ENCODE measurements at regions not wholly inside any gene's neighbourhood (a gene's known extent, or its start where the extent isn't known, plus 50 kb on each side); places are given as distances from the start of the nearest gene placed in this dataset.

DNA sequence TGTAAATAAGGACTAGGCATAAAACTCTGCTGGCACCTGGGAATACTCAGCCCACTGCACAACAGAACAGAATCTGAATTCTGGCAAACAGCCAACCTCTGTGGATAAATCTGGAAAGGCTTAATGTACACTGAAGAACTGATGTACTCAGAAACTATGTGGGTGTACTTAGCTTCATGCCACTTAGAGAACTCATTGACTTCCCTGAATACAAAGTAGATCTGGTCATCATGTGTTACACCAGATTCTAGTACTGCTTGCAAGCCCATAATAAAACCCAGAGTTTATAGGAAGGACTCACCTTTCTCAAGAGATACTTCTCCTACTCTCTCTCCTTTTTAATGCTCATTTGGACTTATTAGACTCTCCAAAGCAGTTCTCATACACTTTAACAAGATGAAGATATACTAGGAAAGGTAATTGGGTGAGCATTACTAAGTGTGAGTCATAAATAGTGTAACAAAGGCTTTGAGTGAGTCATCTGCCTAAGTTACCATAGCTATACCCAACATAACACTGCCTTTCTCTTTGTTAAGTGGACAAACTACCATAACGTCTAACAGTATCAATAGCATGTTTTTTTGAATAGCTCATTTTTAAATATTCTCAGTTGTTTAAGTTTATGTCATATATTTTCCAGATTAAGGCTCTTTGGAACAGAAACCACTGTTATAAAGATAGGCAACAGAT is 309.1 kb downstream of the MDFIC start:
- Histone ChIP-seq H3K36me3 (no peaks in the 10 kb centered on the region), H3K9me3 (replicated peaks) (no peaks in the 10 kb centered on the region), H3K4me3 (no peak overlapping the region), H3K27me3 (replicated peaks) (no peaks in the 10 kb centered on the region), H3K4me1 (replicated peaks) (peaks cover 15% of the 10 kb centered on the region), H3K27ac (peak overlapping the region; percentile 90)
- peak; percentile 47 to 91 for DNase-seq (ENCODE audit: low read depth in 1 of 2, low spot score in 2 of 2)

GRCh38 chr7:115229401-115230105 is 307.7 kb downstream of the MDFIC start:
- no peaks in the 10 kb centered on the region for H3K27me3 ChIP-seq (replicated peaks)
- H3K4me3 ChIP-seq: no peak overlapping the region
- H3K36me3 ChIP-seq: no peaks in the 10 kb centered on the region
- H3K4me1 ChIP-seq (replicated peaks): peaks cover 15% of the 10 kb centered on the region
- H3K27ac ChIP-seq: no peak overlapping the region
- H3K9me3 ChIP-seq (replicated peaks): no peaks in the 10 kb centered on the region
- DNase-seq (ENCODE audit: low read depth in 1 of 2, low spot score in 2 of 2): no peak

- Histone ChIP-seq H3K27ac (no peak overlapping the region), H3K36me3 (no peaks in the 10 kb centered on the region), H3K27me3 (replicated peaks) (no peaks in the 10 kb centered on the region), H3K4me3 (no peak overlapping the region), H3K9me3 (replicated peaks) (no peaks in the 10 kb centered on the region), H3K4me1 (replicated peaks) (peaks cover 21% of the 10 kb centered on the region)
- no peak for DNase-seq (ENCODE audit: low read depth in 1 of 2, low spot score in 2 of 2)
Measured at GRCh38 chr7:115227473-115228235, 305.8 kb downstream of the MDFIC start.

GRCh38 chr7:115226410-115226809 is 304.5 kb downstream of the MDFIC start:
- Histone ChIP-seq H3K4me1 (replicated peaks) (peaks cover 16% of the 10 kb centered on the region), H3K9me3 (replicated peaks) (no peaks in the 10 kb centered on the region), H3K27ac (no peak overlapping the region), H3K36me3 (no peaks in the 10 kb centered on the region), H3K27me3 (replicated peaks) (no peaks in the 10 kb centered on the region), H3K4me3 (no peak overlapping the region)
- DNase-seq (ENCODE audit: low read depth in 1 of 2, low spot score in 2 of 2): no peak

DNA sequence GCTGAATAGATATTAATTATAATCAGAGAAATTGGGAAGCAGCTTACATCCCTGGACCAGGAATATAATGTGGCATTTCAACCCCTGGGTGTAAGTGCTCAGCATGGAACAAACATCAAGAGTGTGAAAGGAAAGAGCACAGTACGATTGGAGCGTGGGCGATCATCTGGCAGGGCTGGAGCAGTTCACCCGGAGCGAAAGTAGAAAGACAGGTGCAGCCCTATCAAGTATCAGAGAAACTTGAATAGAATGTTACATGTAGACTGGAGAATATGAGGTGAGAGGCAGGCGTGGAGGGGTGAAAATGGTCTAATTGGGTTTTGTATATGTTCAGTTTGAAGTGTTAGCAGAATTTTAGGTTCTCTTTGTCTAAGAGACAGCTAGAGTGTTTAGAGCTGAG is 303.0 kb downstream of the MDFIC start:
- Histone ChIP-seq H3K4me3 (no peak overlapping the region), H3K27ac (no peak overlapping the region), H3K4me1 (replicated peaks) (peaks cover 6% of the 10 kb centered on the region), H3K9me3 (replicated peaks) (no peaks in the 10 kb centered on the region), H3K36me3 (no peaks in the 10 kb centered on the region), H3K27me3 (replicated peaks) (no peaks in the 10 kb centered on the region)
- DNase-seq (ENCODE audit: low read depth in 1 of 2, low spot score in 2 of 2): no peak

- Histone ChIP-seq H3K4me1 (replicated peaks) (peaks cover 6% of the 10 kb centered on the region), H3K27me3 (replicated peaks) (no peaks in the 10 kb centered on the region), H3K4me3 (no peak overlapping the region), H3K27ac (no peak overlapping the region), H3K36me3 (no peaks in the 10 kb centered on the region), H3K9me3 (replicated peaks) (no peaks in the 10 kb centered on the region)
- DNase-seq (ENCODE audit: low read depth in 1 of 2, low spot score in 2 of 2): no peak
Measured at GRCh38 chr7:115223959-115224358, 302.1 kb downstream of the MDFIC start.

DNA sequence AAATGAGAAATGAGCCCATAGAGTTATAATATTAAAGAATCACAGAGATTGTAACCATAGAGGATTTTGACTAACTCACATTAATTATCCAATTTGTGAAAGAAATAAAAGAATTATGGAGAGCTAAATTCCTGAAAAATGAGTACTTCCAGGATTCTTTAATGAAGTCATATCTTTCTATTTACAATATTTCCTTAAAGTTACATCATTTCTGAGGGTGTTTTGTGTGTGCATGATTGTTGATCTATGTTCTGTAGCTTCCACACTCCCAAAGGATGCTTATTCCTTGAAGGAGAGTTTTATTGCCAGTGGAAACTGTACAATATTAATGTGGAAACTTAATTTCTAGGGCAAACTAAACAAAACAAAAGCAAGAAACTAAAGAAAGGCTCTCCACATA is 299.6 kb downstream of the MDFIC start:
- Histone ChIP-seq H3K4me3 (no peak overlapping the region), H3K27ac (no peak overlapping the region), H3K9me3 (replicated peaks) (no peaks in the 10 kb centered on the region), H3K4me1 (replicated peaks) (peaks cover 11% of the 10 kb centered on the region), H3K36me3 (no peaks in the 10 kb centered on the region), H3K27me3 (replicated peaks) (no peaks in the 10 kb centered on the region)
- no peak for DNase-seq (ENCODE audit: low read depth in 1 of 2, low spot score in 2 of 2)

DNA sequence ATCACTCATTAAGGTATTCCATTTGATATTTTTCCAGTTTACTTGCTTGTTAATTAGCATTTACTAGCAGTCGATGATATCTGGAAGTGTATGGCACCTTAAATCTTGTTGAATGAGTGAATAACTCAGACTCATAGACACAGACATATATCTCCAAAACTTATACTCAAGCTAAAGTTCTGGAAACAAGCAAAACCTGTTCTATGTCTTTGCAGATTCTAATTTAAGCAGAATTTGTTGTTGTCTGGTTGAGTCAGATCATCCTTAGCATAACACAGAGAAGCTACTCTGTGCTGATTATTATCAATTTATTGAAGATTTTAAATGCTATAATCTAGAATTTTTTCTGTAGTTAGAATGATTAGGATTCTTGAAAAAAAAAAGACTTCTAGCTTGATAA is 296.2 kb downstream of the MDFIC start:
- DNase-seq (ENCODE audit: low read depth in 1 of 2, low spot score in 2 of 2): no peak
- no peaks in the 10 kb centered on the region for H3K27me3 ChIP-seq (replicated peaks)

GRCh38 chr7:115217373-115217772 is 295.5 kb downstream of the MDFIC start:
- Histone ChIP-seq H3K36me3 (no peaks in the 10 kb centered on the region), H3K27me3 (replicated peaks) (no peaks in the 10 kb centered on the region)
- DNase-seq (ENCODE audit: low read depth in 1 of 2, low spot score in 2 of 2): no peak

More for the DNA sequence above, 296.2 kb downstream of the MDFIC start:
- no peaks in the 10 kb centered on the region for H3K9me3 ChIP-seq (replicated peaks)
- peaks cover 6% of the 10 kb centered on the region; the same call in 1 of the 2 replicates for H3K4me1 ChIP-seq (replicated peaks)
- H3K4me3 ChIP-seq: no peak overlapping the region
- no peaks in the 10 kb centered on the region for H3K36me3 ChIP-seq
- H3K27ac ChIP-seq: no peak overlapping the region

DNA sequence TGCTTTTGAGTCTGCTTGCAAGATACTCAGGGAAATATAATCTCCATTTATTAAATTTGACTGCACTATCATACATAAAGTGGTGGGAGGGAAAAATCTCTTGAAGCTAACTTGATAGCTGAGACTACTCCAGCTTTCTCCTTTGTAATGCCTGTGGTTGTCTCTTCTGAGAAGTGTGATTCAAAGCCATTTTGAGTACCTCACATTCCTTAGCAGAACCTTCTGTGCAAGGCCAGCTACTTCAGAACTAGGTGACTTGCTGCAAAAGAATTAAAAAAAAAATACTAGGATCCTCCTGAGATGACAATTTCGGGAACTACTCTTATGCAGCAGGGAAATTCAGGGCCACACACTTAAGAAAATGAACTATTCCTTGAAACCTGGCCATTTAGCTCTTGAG is 294.8 kb downstream of the MDFIC start:
- H3K27ac ChIP-seq: no peak overlapping the region

More at GRCh38 chr7:115217373-115217772, 295.5 kb downstream of the MDFIC start:
- H3K4me3 ChIP-seq: no peak overlapping the region
- H3K9me3 ChIP-seq (replicated peaks): no peaks in the 10 kb centered on the region
- H3K4me1 ChIP-seq (replicated peaks): 0 out of 2 replicates have a peak, but pooled peaks cover 6% of the 10 kb centered on the region
- H3K27ac ChIP-seq: no peak overlapping the region

DNA sequence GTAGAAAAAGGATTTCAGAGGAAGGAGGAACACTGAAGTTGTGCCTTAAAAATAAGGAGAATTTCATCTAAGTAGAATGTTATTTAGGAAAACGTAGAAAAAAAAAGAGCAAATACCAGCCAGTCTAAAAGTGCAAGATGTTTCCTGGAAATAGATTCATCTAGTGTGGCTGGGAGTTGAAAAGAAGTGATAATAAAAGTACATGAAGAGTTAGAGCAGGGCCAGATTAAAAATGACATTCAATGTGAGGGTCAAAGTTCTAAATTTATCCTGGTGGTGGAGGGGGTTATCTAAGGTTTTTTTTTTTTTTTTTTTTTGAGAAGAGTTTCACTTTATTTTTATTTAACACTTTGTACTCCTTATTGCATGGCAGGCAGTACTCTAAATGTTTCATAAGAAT is 289.3 kb downstream of the MDFIC start:
- H3K9me3 ChIP-seq (replicated peaks): 0 out of 2 replicates have a peak, but pooled peaks cover 3% of the 10 kb centered on the region
- no peak overlapping the region for H3K4me3 ChIP-seq
- H3K27me3 ChIP-seq (replicated peaks): no peaks in the 10 kb centered on the region
- DNase-seq (ENCODE audit: low read depth in 1 of 2, low spot score in 2 of 2): no peak
- no peaks in the 10 kb centered on the region for H3K4me1 ChIP-seq (replicated peaks)
- no peak overlapping the region for H3K27ac ChIP-seq
- no peaks in the 10 kb centered on the region for H3K36me3 ChIP-seq

More for the DNA sequence above, 294.8 kb downstream of the MDFIC start:
- Histone ChIP-seq H3K4me1 (replicated peaks) (0 out of 2 replicates have a peak, but pooled peaks cover 6% of the 10 kb centered on the region), H3K4me3 (no peak overlapping the region), H3K9me3 (replicated peaks) (no peaks in the 10 kb centered on the region), H3K36me3 (no peaks in the 10 kb centered on the region), H3K27me3 (replicated peaks) (no peaks in the 10 kb centered on the region)
- no peak for DNase-seq (ENCODE audit: low read depth in 1 of 2, low spot score in 2 of 2)

DNA sequence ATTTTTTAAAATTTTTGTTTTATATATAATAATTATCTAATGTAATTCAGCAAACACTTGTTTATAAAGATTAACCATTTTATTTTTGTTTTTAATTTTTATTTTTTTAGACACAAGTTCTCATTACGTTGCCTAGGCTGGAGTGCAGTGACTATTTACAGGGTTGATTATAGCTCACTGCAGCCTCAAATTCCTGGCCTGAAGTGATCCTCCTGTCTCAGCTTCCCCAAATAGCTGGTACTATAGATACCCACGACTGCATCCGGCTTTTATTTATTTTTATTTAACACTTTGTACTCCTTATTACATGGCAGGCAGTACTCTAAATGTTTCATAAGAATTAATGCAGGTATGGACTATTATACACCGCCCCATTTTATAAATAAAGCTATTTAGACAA is 288.7 kb downstream of the MDFIC start:
- no peak overlapping the region for H3K27ac ChIP-seq
- H3K9me3 ChIP-seq (replicated peaks): 0 out of 2 replicates have a peak, but pooled peaks cover 3% of the 10 kb centered on the region
- no peak for DNase-seq (ENCODE audit: low read depth in 1 of 2, low spot score in 2 of 2)
- no peak overlapping the region for H3K4me3 ChIP-seq
- H3K4me1 ChIP-seq (replicated peaks): no peaks in the 10 kb centered on the region
- H3K36me3 ChIP-seq: no peaks in the 10 kb centered on the region
- H3K27me3 ChIP-seq (replicated peaks): no peaks in the 10 kb centered on the region

- H3K4me1 ChIP-seq (replicated peaks): no peaks in the 10 kb centered on the region
Measured at GRCh38 chr7:115208710-115209560, 287.0 kb downstream of the MDFIC start.

More at GRCh38 chr7:115208710-115209560, 287.0 kb downstream of the MDFIC start:
- Histone ChIP-seq H3K36me3 (no peaks in the 10 kb centered on the region), H3K27ac (no peak overlapping the region), H3K4me3 (no peak overlapping the region), H3K9me3 (replicated peaks) (0 out of 2 replicates have a peak, but pooled peaks cover 3% of the 10 kb centered on the region), H3K27me3 (replicated peaks) (no peaks in the 10 kb centered on the region)
- DNase-seq (ENCODE audit: low read depth in 1 of 2, low spot score in 2 of 2): no peak
